H1 (cell line): ENCODE measurements at regions not wholly inside any gene's neighbourhood (a gene's known extent, or its start where the extent isn't known, plus 50 kb on each side); places are given as distances from the start of the nearest gene placed in this dataset.

Experiments used
- ASH2L ChIP-seq: fragments of 200-600, 300-600 bp; sonication (generic); IDR thresholded peaks from one replicate; pipeline ENCODE4 v1.7.1; 2017; ENCODE audit warnings: low read length
- E2F6 ChIP-seq: IDR thresholded peaks from 2 replicates; pipeline ENCODE4 v1.6.1; 2012; ENCODE audit warnings: inconsistent platforms
- HDAC6 ChIP-seq: IDR thresholded peaks from one replicate; pipeline ENCODE4 v1.7.1; 2012; ENCODE audit warnings: low read depth, mild to moderate bottlenecking, inconsistent platforms, low read length, moderate library complexity
- KDM1A ChIP-seq: fragments of 200-600, 300-600 bp; sonication (generic); IDR thresholded peaks from 2 replicates; pipeline ENCODE4 v1.7.1; 2016; ENCODE audit warnings: mild to moderate bottlenecking, low read length, borderline replicate concordance
- KDM5A ChIP-seq: fragments of 200-600 bp; IDR thresholded peaks from 2 replicates; pipeline ENCODE4 v1.7.1; 2012; ENCODE audit warnings: mild to moderate bottlenecking, low read length, inconsistent platforms, mixed read lengths
- MAFK ChIP-seq: IDR thresholded peaks from 2 replicates; pipeline ENCODE4 v1.6.1; 2012; ENCODE audit warnings: low read depth, mild to moderate bottlenecking, improper control_type of control experiment, low read length
- NRF1 ChIP-seq: IDR thresholded peaks from 2 replicates; pipeline ENCODE4 v1.6.1; 2011; ENCODE audit warnings: mild to moderate bottlenecking, low read depth, low read length, improper control_type of control experiment
- RFX5 ChIP-seq: IDR thresholded peaks from 2 replicates; pipeline ENCODE4 v1.6.1; 2011; ENCODE audit warnings: low read depth, low read length, improper control_type of control experiment, borderline replicate concordance
- SIN3A ChIP-seq, 2 experiments: IDR thresholded peaks in 1 of 2; conservative IDR thresholded peaks in 1 of 2; 2 replicates each; pipeline ENCODE4 v1.6.1; 2011 to 2012; ENCODE audit warnings: low read length in 2 of 2, improper control_type of control experiment in 1 of 2, low read depth in 1 of 2, mild to moderate bottlenecking in 1 of 2

GRCh38 chr12:87246726-87247125 lies 782.5 kb downstream of the C12orf50 start (continued):
- TF ChIP-seq SIN3A (conservative IDR thresholded peaks at IDR 0.05 in 1 of 2, IDR thresholded peaks at IDR 0.05 in 1 of 2; ENCODE audit: low read depth in 1 of 2, low read length in 2 of 2) = no peak
- no peak for TF ChIP-seq KDM5A
- no peak for TF ChIP-seq ASH2L
- no peak for TF ChIP-seq NRF1
- no peak for TF ChIP-seq RFX5
- TF ChIP-seq HDAC6 = no peak
- no peak for TF ChIP-seq MAFK
- no peak for TF ChIP-seq E2F6
- TF ChIP-seq KDM1A = no peak
